GM18858 (cell line): ENCODE measurements at regions not wholly inside any gene's neighbourhood (a gene's known extent, or its start where the extent isn't known, plus 50 kb on each side); places are given as distances from the start of the nearest gene placed in this dataset.
"Not testable (repeated sequence)": the region's sequence is repeated elsewhere in the genome, so short reads cannot be mapped to it uniquely, and the experiment has no call there.

Source experiments
- ATAC-seq: cut with Tn5 transposase; IDR thresholded peaks from one replicate; pipeline ENCODE4 v1.9.1; 2021; ENCODE audit not compliant: unreplicated experiment

DNA sequence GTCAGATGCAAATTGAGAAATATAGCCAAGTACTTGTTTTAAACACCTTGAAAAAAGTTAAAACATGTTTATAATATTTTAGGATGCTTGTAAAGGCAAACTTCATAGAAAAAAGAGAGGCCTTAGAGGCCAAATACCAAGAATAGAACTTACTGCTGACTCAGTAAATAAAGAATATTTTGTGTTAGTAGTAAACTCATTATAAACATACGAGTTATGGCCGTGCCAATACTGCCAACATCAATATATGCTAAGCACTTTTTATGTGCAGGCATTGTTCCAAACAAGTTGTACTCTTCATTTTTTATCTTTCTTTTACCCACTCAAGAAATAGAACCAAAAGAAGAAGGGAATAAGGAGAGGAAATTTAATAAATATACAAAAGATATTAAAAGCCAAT lies 705.9 kb upstream of the NCAM2 start:
- no peak for ATAC-seq

DNA sequence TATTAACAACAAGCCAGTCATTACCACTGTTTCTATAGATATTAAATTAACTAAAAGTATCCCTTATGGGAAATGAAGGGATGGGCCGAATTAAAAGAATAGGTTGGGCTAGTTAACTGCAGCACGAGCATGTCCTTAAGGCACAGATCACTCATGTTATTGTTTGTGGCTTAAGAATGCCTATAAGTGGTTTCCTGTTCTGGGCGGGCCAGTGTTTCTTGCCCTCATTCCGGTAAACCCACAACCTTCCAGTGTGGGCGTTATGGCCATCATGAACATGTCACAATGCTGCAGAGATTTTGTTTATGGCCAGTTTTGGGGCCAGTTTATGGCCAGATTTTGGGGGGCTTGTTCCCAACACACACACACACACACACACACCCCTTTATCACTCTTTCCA lies 705.4 kb upstream of the NCAM2 start:
- ATAC-seq, result not testable (repeated sequence)

DNA sequence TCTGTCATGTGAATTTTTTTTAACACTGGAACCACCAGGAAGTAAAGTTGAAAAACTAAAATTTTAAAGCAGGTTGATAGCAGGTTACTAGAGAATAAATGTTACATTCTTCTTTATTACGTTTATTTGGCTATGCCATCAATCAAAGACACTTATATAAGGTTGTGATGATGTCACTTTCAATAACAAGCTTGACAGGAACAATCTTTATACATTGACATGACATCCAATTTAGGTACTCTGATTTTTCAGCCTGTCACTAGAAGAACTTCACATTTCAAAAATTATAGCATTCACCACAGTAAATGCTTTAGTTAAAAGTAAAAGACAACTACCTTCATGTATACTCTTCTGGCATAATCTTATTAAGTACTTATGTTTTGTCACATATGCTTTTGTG lies 696.8 kb upstream of the NCAM2 start:
- ATAC-seq, result no peak

DNA sequence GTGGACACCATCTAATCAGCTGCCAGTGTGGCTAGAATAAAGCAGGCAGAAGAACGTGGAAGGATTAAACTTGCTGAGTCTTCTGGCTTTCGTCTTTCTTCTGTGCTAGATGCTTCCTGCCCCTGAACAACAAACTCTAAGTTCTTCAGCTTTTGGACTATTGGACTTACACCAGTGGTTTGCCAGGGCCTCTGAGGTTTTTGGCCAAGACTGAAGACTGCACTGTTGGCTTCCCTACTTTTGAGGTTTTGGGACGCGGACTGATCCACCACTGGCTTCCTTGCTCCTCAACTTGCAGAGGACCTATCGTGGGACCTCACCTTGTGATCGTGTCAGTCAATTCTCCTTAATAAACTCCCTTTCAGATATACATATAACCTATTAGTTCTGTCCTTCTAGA lies 696.1 kb upstream of the NCAM2 start:
- ATAC-seq, result no peak

DNA sequence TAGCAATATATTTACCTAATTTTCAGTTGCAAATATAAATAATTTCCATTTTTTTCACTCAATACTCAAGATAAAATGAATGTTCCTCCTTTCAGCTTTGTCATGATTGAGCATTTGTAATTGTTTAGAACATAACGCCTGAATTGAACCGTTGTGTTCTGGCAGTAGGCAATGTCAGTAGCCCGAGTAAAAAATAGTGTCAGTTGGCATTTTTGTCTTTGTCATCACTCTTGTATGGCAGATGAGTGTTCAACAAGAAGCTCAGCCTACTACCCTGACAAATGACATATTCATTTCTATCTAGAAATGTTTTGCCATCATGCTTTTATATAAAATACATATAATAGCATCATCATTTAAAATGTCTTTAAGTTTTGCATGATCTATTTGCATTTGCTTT lies 691.4 kb upstream of the NCAM2 start:
- ATAC-seq, result no peak

DNA sequence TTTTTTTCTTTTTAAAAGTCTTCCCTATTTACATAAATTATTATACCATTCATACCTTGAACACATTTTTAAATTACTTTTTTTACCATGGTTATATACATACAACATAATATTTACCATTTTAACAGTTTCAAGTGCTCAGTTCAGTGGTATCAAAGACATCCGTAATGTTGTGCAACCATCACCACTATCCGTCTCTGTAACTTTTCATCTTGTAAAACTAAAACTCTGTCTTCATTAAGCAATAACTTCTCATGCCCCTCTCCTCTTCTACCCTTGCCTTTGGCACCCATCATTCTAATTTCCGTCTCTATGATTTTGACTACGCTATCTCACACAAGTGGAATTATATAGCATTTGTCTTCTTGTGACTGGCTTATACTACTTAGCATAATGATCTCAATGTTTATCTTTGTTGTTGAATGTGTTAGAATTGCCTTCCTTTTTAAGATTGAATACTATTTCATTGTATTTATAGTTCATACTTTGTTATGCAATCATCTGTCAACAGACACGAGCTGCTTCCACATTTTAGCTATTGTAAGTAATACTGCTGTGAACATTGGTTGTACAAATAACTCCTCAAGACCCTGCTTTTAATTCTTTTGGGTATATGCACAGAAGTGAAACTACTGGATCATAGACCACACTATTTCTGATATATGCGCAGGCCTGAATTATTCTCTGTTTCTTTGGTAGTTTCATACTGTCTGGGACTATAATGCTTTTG lies 689.5 kb upstream of the NCAM2 start:
- ATAC-seq, result no peak

DNA sequence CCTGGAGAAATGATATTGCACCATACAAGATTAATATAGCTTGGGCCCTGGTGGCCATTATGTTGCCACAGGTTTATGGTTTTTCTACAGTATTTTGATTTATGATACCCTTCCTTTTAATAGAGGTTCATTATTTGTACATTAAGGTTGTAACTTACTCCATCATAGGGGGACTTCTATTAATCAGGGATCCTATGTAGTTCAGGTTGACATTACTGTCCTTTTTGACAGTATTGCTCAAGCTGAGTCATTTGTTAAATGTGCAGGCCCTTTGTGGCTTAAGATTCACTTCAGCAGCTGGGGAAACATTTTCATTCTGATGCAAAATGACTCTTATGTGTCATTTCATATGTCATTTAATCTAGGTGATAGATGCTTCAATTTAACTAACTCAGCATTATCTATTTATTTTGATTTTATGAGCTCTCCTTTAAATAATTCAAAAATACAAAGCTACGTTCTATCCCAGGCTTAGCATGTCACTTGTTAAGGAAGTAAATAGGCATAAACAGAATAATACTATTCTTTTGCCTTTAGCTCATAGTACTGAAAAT lies 686.9 kb upstream of the NCAM2 start:
- no peak for ATAC-seq

DNA sequence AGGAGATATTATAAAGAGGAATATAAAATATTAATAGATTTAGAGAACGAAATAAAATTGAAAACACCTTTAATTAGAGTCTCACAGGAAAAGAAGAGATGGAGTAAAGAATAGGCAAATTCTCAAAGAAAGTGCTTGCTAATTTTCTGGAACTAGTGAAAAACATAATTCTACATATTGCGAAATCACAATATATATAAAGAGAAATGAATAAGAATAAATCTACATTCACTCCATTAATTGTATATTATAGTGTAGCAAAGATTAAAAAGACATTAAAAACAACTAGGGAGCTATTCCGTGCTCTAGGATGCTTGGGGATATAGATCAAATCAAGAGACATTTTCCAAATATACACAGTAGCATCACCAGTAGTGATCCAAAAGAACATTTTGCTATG lies 685.2 kb upstream of the NCAM2 start:
- ATAC-seq, result no peak

DNA sequence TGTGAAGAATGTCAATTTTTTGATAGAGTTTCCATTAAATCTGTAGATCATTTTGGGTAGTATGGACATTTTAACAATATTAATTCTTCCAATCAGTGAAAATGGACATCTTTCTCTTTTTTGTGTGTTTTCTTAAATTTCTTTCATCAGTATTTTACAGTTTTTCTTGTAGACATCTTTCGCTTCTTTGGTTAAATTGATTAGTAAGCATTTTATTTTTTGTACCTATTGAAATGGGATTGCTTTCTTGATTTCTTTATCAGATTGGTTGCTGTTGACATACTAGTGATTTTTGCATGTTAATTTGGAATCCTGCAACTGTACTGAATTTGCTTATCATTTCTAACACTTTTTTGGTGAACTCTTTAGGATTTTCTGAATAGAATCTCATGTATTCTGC lies 683.2 kb upstream of the NCAM2 start:
- no peak for ATAC-seq

DNA sequence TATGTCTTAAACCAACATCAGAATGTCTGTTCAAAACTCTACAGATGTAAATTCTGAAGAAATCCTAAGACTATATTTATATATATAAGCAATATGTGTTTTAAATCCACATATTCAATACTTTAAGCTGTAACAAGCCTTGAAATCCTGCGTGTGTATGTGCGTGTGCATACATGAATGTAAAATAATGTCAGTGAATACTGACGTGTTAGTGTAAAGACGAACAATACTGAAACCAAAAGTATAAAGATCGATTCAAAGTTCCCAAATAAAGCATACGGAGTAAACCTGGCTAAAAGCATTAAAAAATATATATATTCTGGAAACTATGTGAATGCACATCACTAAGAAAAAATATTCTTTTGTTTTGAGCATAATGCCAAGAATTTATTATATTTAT lies 668.6 kb upstream of the NCAM2 start:
- no peak for ATAC-seq

DNA sequence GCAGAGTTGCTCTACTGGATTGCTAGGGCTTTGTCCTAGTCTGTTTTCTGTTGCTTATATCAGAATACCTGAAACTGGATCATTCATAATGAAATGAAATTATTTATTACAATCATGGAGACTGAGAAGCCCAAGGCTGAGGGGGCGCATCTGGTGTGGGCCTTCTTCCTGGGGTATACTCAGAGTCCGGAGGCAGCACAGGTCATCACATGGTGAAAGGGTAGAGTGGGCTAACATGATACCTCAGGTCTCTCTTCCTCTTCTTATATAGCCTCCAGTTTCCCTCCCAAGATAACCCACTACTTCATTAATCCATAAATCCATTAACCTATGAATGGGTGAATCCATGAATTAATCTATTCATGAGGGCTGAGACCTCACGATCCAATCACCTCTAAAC lies 667.6 kb upstream of the NCAM2 start:
- ATAC-seq, result no peak

DNA sequence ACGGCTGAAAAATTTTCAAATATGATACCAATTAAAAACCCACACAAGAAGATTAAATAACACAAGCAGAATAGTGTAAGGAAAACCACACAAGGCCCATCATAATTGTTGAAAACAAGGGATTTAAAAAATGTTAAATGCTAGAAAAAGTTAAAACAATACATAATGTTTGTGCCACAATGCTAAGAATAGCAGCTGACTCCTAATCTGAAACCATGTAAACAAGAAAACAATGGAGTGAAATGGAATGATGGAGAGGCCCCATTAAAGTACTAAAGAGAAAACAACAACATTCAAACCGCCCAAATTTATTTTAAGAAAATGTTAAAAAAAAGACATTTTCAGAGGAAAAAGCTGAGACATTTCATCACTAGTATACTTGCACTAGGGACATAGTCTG lies 663.6 kb upstream of the NCAM2 start:
- no peak for ATAC-seq

DNA sequence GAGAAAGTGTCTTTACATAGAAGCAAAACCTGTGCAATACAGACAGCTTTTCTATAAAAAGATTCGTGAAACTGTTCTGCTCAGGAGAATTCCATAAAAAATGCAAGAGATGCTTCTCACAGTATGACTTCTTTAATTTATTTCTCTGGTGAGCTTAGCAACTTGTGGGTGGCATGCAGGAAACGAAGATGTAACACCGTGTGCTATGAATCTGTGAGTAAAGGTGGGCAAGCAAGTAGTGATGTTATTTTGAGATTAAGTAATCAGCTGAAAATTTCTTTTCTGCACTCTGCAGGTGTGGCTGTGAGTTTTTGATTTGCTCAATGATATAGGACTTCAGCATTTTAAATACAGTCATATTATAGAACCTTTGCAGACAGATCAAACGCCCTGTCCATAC lies 656.8 kb upstream of the NCAM2 start:
- no peak for ATAC-seq

DNA sequence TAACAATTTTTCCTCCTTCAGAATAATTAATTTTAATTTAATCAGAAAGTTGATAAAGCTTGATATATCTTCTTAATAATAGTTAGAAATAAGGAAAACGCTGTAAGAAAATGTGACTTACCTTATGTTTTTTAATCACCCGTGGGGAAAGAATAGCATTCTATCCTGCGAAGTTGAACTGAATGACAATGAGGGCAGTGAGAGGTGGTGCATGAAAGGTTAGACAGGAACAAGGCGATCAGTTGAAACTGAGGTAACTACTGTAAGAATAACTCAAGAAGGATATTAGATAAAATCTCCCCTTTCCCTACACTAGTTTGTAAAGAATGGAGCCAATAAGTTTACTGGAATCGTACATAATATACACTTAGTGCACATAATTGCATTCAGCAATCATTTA lies 655.0 kb upstream of the NCAM2 start:
- no peak for ATAC-seq

DNA sequence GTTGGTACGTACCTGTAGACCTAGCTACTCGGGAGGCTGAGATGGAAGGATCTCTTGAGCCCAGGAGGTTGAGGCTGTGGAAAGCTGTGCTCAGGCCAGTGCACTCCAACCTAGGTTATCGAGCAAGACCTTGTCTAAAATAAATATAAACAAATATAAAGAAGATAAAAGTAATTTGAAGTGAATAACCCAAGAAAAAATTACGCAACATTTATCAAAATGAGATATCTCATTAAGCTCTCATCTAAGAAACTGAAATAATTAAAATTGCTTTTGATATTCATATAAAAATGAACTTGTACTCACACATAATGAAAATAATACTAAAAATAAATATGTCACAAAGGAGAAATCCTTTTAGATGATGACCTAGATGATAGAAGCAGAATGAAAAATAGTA lies 647.1 kb upstream of the NCAM2 start:
- ATAC-seq, result no peak

DNA sequence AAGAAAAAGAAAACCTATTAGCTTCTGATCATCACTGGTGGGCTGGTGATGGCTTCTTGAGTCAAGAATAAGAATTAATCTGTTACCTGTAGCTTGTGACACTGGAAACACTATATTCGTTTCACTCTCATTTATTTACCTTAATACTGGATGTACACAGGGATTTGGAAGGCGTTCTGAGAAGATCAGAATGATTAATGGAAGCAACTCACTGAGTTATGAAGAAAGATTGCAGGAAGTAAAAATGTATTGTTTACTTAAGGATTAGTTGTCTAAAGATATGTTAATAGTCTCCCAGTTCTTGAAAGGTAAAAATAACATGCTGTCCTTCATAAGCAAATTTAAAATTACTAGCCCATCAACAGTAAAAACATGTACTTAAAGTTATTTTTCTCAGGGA lies 644.9 kb upstream of the NCAM2 start:
- ATAC-seq, result no peak

DNA sequence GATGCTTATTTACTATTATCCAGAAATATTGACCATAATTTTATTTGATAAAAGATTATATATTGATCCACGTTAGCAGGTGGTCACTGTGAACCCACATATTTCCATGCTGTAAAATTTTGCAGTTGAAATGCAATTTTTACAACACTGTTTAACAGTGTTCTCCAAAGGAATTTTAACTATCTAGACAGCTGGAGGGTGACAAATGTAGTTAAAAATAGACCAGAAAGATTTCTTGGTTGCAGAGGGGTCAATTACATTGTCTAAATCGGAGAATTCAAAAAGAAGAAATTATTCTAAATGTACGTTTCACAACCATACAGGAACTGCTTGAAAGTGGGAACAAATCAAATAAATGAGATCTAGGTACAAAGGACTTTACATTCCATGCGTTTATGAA lies 625.2 kb upstream of the NCAM2 start:
- ATAC-seq, result no peak

DNA sequence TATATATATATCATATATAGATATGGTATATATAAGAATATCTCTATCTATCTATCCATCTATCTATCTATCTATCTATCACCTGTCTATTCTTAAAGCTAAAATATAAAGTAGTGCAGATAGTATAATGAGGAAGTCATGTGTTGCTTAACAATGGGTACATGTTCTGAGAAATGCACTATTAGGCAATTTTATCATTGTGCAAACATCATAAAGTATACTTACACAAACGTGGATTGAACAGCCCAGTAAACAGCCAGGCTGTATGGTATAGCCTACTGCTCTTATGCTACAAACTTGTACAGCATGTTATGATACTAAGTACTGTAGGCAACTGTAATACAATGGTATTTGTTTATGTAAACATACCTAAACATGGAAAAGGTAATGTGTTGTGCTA lies 621.0 kb upstream of the NCAM2 start:
- ATAC-seq, result no peak

DNA sequence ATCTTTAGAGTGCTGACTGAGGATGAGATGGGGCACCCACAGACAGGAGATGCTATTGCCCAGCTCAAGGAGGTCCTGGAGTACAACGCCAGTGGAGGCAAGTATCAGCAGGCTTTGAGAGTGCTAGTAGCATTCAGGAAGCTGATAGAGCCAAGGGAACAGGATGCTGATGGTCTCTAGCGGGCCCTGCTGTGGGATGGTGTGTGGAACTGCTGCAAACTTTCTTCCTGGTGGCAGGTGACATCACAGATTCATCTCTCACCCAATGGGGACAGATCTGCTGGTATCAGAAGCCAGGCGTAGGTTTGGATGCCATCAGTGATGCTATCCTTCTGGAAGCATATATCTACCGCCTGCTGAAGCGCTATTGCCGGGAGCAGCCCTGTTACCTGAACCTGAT lies 609.8 kb upstream of the NCAM2 start:
- no peak for ATAC-seq

DNA sequence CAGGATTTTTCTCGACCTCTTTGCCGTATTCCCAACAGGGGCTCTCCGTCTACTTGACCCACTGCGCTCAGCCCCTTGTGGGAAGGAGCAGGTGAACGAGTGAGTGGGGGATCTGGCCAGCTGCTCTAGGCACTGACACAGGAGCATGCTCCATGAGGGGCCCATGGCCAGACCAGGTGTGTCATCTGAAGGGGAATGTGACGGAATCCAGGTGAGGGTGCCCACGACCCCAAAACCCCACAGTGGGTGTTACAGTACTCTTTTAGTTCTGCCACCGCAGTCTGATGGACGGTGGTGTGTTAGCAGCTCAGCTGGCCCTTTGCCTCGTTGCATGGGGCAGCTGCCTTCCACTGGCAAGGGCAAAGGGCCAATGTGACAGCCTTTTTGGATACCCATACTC lies 601.4 kb upstream of the NCAM2 start:
- no peak for ATAC-seq

DNA sequence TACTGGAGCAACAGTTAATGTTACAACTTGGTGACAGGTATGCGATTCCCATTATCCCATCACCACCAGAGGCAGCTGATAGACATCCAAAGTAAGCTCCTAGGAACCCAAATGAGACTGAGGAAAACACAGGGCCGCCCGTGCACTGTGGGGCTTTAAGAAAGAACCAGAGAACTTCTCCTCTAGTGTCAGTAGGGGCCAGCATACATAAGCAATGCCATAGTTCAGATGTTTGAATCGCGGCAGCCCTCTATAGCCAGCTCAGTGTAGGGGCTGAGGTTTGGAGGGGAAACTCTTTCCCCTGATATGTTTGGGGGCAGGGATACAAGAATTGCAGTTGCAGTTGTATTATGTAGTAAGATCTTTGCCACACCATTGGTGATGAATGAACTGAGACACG lies 593.3 kb upstream of the NCAM2 start:
- ATAC-seq, result no peak

DNA sequence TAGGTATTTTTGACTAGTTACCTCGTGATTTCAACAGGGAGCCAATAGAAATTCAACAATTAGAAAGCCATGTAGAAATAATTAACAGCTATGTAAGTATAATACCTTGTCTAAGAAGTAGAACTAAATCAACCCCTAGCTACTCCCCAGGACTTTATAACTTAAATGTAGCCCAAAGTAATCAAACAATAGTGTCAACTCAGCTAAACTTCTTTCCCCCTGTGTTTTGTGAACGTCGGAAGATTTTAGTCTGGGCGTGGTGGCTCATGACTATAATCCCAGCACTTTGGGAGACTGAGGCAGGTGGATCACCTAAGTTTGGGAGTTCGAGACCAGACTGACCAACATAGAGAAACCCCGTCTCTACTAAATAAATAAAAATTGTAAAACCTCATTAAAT lies 579.9 kb upstream of the NCAM2 start:
- no peak for ATAC-seq

DNA sequence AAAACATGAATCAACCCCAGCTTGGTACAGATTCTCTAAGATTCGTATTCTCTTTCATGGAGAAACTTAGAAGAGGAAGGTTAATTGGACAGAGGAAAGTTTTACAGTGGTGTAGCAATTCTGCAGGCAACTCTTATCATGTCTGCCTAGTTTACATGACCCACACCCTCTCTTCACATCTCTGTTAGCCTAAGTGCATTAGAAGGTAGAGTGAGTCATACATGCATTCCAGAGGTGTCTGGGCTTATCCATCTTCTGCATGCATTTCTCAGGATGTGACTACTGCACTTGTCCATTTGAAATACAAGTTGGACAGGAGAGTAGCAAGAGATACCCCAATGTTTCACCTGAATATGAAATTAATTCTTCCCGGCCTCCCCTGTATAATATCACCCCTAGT lies 578.4 kb upstream of the NCAM2 start:
- ATAC-seq, result no peak
